HL-60 (cell line): ENCODE measurements at regions not wholly inside any gene's neighbourhood (a gene's known extent, or its start where the extent isn't known, plus 50 kb on each side); places are given as distances from the start of the nearest gene placed in this dataset.

Source experiments
- DNase-seq, 2 experiments: peaks; one replicate each; pipeline ENCODE4 v3.0.0-alpha.2; 2010 to 2020; ENCODE audit warnings: low read depth in 1 of 2, low spot score in 1 of 2
- H3K27ac ChIP-seq: fragments of 250-450 bp; sonication (Bioruptor Pico); replicated peaks from 2 replicates; pipeline ENCODE4 v1.5.1; 2020; ENCODE audit warnings: mild to moderate bottlenecking, moderate library complexity
- H3K27me3 ChIP-seq: fragments of 250-450 bp; sonication (Bioruptor Pico); 2 replicates; pipeline ENCODE4 v1.5.1; 2021; ENCODE audit warnings: mild to moderate bottlenecking, moderate library complexity; ENCODE audit not compliant: insufficient read depth, poor library complexity, severe bottlenecking
- H3K4me3 ChIP-seq: replicated peaks from 2 replicates; pipeline ENCODE4 v1.5.1; 2011; ENCODE audit warnings: mild to moderate bottlenecking, control low read depth, low read length; ENCODE audit not compliant: insufficient read depth
- CTCF ChIP-seq: IDR thresholded peaks from one replicate; pipeline ENCODE4 v1.5.1; 2011; ENCODE audit warnings: low read length, control low read depth, inconsistent platforms; ENCODE audit not compliant: insufficient read depth
- GABPA ChIP-seq: IDR thresholded peaks from 2 replicates; pipeline ENCODE4 v1.6.1; 2012; ENCODE audit warnings: low read depth
- POLR2AphosphoS5 ChIP-seq: IDR thresholded peaks from 2 replicates; pipeline ENCODE4 v1.6.1; 2012; ENCODE audit warnings: low read depth
- REST ChIP-seq: IDR thresholded peaks from 2 replicates; pipeline ENCODE4 v1.6.1; 2012; ENCODE audit warnings: low read depth; ENCODE audit not compliant: insufficient replicate concordance
- SPI1 ChIP-seq: IDR thresholded peaks from 2 replicates; pipeline ENCODE4 v1.6.1; 2012; ENCODE audit warnings: low read depth, mild to moderate bottlenecking, borderline replicate concordance

- H3K27ac ChIP-seq, result no peak overlapping the region
- TF ChIP-seq REST, result no peak
- no peak for TF ChIP-seq SPI1
- TF ChIP-seq GABPA, result no peak
- TF ChIP-seq POLR2AphosphoS5, result no peak
- no peak for TF ChIP-seq CTCF
- H3K4me3 ChIP-seq, result no peak overlapping the region
- DNase-seq, result no peak
- peaks cover 6% of the 10 kb centered on the region for H3K27me3 ChIP-seq
Observed at GRCh38 chr1:29444081-29444715, 207.9 kb downstream of the PTPRU start.

GRCh38 chr1:29441916-29442668 lies 205.8 kb downstream of the PTPRU start:
- no peak for DNase-seq
- H3K27ac ChIP-seq, result no peak overlapping the region
- peaks cover 6% of the 10 kb centered on the region for H3K27me3 ChIP-seq
- TF ChIP-seq REST (no peak), GABPA (no peak), CTCF (no peak), SPI1 (no peak)
- no peak overlapping the region for H3K4me3 ChIP-seq

DNA sequence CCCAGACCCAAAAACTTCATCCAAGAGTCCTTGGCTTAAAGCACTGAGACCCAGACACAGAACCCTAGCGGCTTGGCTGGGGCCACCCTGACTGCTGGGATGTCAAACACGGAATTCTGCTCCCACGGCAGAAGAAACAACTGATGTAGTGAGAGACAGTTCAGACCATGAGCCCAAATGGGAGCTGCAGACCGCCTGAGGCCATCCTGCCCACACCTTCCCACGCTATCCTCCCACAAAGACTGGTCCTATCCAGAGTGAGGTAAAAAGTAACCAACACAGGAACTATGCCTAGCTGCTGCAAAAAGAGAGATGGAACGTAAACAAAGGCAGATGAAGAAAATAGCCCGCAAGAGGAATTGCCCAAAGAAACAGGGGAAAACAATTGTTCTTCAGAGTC lies 203.3 kb downstream of the PTPRU start:
- H3K27ac ChIP-seq, result no peak overlapping the region
- H3K27me3 ChIP-seq, result peaks cover 6% of the 10 kb centered on the region
- no peak for DNase-seq
- TF ChIP-seq GABPA (no peak), CTCF (no peak)
- H3K4me3 ChIP-seq, result no peak overlapping the region

DNA sequence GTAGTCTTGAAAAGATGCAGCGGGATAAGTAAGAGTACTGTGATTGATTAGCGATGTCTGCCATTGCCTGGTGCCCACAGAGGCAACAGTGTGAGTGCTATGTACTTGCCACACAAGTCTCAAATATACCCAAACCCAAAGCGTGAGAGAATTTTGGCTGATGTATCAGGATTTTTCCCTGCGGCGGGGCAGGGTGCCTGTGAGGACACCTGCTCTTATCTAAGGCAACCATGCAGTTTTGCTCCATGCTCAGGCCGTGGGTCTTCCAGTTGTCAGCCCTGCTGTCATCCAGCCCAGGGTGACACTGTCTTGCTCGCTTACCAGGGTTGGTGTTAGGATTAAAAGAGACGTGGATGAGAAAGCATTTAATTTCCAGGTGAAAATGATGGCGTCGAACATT lies 202.7 kb downstream of the PTPRU start:
- H3K27ac ChIP-seq, result no peak overlapping the region
- no peak overlapping the region for H3K4me3 ChIP-seq
- H3K27me3 ChIP-seq, result peaks cover 6% of the 10 kb centered on the region
- TF ChIP-seq CTCF, result no peak
- TF ChIP-seq POLR2AphosphoS5, result no peak
- no peak for TF ChIP-seq REST
- no peak for TF ChIP-seq SPI1
- TF ChIP-seq GABPA, result no peak
- no peak for DNase-seq
